ENCODE measurements at regions not wholly inside any gene's neighbourhood (a gene's known extent, or its start where the extent isn't known, plus 50 kb on each side); places are given as distances from the start of the nearest gene placed in this dataset.

DNA sequence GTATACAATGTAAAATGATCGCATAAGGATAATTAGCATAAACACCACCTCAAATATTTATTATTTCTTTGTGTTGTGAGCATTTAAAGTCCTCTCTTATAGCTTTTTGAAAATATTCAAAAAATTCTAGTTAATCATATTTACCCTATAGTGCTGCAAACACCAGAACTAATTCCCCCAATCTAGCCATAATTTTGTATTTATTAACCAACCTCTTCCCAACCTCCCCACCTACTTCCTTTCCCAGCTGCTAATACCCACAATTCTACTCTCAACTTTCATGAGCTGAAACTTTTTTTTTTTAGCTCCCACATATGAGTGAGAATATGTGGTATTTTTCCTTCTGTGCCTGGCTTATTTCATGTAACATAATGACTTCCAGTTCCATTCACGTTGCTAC is 317.8 kb upstream of the ATP10B start:
- no peak overlapping the region for H2AFZ ChIP-seq (ENCODE audit: low read length)
- no peak overlapping the region for H3K27ac ChIP-seq (ENCODE audit: low read depth, low read length)
- DNase-seq (ENCODE audit: insufficient read length, low spot score, missing footprints), result no peak
- no peaks in the 10 kb centered on the region for H3K27me3 ChIP-seq (ENCODE audit: insufficient read depth, low read length)
- H3K36me3 ChIP-seq (ENCODE audit: insufficient read depth, low read length), result no peaks in the 10 kb centered on the region
- H3K79me2 ChIP-seq (ENCODE audit: insufficient read depth, low read length), result no peaks in the 10 kb centered on the region
- no peaks in the 10 kb centered on the region for H4K20me1 ChIP-seq (ENCODE audit: insufficient read depth, low read length)
- H3K4me1 ChIP-seq (ENCODE audit: insufficient read depth, low read length), result no peaks in the 10 kb centered on the region
- peaks cover 4% of the 10 kb centered on the region for H3K9me3 ChIP-seq (ENCODE audit: low read depth, low read length)
- H3K4me2 ChIP-seq (ENCODE audit: insufficient read depth, low read length), result no peak overlapping the region
- H3K4me3 ChIP-seq (ENCODE audit: insufficient read depth, low read length), result no peak overlapping the region
- TF ChIP-seq, protein P1, sequence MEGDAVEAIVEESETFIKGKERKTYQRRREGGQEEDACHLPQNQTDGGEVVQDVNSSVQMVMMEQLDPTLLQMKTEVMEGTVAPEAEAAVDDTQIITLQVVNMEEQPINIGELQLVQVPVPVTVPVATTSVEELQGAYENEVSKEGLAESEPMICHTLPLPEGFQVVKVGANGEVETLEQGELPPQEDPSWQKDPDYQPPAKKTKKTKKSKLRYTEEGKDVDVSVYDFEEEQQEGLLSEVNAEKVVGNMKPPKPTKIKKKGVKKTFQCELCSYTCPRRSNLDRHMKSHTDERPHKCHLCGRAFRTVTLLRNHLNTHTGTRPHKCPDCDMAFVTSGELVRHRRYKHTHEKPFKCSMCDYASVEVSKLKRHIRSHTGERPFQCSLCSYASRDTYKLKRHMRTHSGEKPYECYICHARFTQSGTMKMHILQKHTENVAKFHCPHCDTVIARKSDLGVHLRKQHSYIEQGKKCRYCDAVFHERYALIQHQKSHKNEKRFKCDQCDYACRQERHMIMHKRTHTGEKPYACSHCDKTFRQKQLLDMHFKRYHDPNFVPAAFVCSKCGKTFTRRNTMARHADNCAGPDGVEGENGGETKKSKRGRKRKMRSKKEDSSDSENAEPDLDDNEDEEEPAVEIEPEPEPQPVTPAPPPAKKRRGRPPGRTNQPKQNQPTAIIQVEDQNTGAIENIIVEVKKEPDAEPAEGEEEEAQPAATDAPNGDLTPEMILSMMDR (IDR thresholded peaks at IDR 0.05; ENCODE audit: extremely low read depth, low read depth, low read length), result no peak

DNA sequence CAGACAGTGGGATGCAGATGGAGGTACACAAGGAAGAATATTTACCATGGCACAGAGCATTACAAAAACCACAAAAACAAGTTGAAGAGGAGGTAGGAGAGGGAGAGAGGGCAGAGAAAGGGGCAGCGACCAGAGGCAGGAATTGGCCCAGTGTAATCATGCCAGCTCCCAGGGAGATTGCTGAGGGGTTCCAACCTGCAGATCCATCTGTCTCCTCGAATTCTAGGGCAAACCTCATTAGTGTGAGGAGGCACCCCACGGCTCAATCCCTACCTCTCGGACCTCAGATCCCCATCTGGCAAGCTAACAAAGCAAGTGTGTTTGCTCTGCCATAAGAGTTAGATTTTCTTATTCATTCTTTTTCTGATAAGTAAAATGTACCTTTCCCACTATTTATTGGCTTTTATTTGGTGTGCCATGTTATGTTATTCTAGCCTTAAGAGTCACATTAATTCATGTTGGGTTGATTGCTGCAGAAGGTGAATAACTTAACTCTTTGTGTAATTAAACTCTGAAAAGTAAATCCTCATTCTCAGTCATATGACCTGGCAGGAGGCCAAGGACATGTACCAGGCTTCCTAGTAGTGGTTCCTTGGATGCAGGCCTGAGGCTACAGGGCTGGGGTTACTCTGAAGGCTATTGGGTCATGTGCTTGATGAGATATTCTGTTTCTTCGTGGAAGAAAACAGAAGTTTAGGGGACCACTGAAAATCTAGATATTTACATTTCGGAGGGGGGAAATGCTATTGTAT is 315.2 kb upstream of the ATP10B start:
- TF ChIP-seq, protein P1 (IDR thresholded peaks at IDR 0.05; ENCODE audit: extremely low read depth, low read depth, low read length), result no peak
- Histone ChIP-seq H2AFZ (ENCODE audit: low read length) (no peak overlapping the region), H3K27me3 (ENCODE audit: insufficient read depth, low read length) (no peaks in the 10 kb centered on the region), H3K4me3 (ENCODE audit: insufficient read depth, low read length) (no peak overlapping the region), H3K4me1 (ENCODE audit: insufficient read depth, low read length) (no peaks in the 10 kb centered on the region), H3K9me3 (ENCODE audit: low read depth, low read length) (peaks cover 2% of the 10 kb centered on the region), H3K36me3 (ENCODE audit: insufficient read depth, low read length) (no peaks in the 10 kb centered on the region), H4K20me1 (ENCODE audit: insufficient read depth, low read length) (no peaks in the 10 kb centered on the region), H3K79me2 (ENCODE audit: insufficient read depth, low read length) (no peaks in the 10 kb centered on the region), H3K4me2 (ENCODE audit: insufficient read depth, low read length) (no peak overlapping the region), H3K27ac (ENCODE audit: low read depth, low read length) (no peak overlapping the region)
- DNase-seq (ENCODE audit: insufficient read length, low spot score, missing footprints), result no peak

DNA sequence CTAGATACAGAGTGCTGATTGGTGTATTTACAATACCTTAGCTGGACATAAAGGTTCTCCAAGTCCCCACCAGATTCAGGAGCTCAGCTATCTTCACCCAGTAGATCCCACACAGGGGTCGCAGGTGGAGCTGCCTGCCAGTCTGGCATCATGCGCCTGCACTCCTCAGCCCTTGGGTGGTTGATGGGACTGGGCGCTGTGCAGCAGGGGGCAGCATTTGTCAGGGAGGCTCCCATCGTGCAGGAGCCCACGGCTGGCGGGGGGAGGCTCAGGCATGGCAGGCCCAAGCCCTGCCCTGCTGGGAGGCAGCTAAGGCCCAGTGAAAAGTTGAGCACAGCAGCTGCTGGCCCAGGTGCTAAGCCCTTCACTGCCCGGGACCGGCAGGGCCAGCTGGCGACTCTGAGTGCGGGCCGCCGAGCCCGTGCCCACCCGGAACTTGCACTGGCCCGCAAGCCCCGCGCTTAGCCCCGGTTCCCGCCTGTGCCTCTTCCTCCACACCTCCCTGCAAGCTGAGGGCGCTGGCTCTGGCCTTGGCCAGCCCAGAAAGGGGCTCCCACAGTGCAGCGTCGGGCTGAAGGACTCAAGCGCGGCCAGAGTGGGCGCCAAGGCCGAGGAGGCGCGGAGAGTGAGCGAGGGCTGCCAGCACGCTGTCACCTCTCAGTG is 314.1 kb upstream of the ATP10B start:
- Histone ChIP-seq H3K4me2 (ENCODE audit: insufficient read depth, low read length) (no peak overlapping the region), H3K79me2 (ENCODE audit: insufficient read depth, low read length) (no peaks in the 10 kb centered on the region), H3K4me3 (ENCODE audit: insufficient read depth, low read length) (no peak overlapping the region), H3K27me3 (ENCODE audit: insufficient read depth, low read length) (no peaks in the 10 kb centered on the region), H3K27ac (ENCODE audit: low read depth, low read length) (no peak overlapping the region), H3K4me1 (ENCODE audit: insufficient read depth, low read length) (no peaks in the 10 kb centered on the region), H4K20me1 (ENCODE audit: insufficient read depth, low read length) (no peaks in the 10 kb centered on the region), H2AFZ (ENCODE audit: low read length) (no peak overlapping the region), H3K36me3 (ENCODE audit: insufficient read depth, low read length) (no peaks in the 10 kb centered on the region), H3K9me3 (ENCODE audit: low read depth, low read length) (no peaks in the 10 kb centered on the region)
- TF ChIP-seq, protein P1 (IDR thresholded peaks at IDR 0.05; ENCODE audit: extremely low read depth, low read depth, low read length), result no peak
- DNase-seq (ENCODE audit: insufficient read length, low spot score, missing footprints), result no peak

DNA sequence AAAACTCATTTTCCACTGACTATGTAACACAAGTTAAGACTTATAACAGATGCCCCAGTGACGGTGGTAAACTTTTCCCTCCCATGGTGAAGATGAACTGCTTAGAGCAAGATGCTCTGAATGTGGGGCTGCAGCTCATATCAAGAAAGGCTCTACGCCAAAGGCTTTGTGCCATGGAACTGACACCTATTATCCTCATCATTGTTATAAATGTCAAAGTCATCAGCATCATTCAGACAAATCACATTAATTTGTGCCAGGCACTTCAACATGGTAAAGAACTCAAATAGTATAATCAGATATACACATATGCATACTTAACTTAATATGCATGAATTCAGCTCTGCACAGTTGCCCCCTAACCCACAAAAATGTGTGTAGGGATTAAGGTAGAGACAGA is 305.9 kb upstream of the ATP10B start:
- Histone ChIP-seq H2AFZ (ENCODE audit: low read length) (no peak overlapping the region), H3K9me3 (ENCODE audit: low read depth, low read length) (no peaks in the 10 kb centered on the region), H3K79me2 (ENCODE audit: insufficient read depth, low read length) (no peaks in the 10 kb centered on the region), H3K27ac (ENCODE audit: low read depth, low read length) (no peak overlapping the region), H4K20me1 (ENCODE audit: insufficient read depth, low read length) (no peaks in the 10 kb centered on the region), H3K27me3 (ENCODE audit: insufficient read depth, low read length) (no peaks in the 10 kb centered on the region), H3K4me3 (ENCODE audit: insufficient read depth, low read length) (no peak overlapping the region), H3K4me1 (ENCODE audit: insufficient read depth, low read length) (no peaks in the 10 kb centered on the region), H3K4me2 (ENCODE audit: insufficient read depth, low read length) (no peak overlapping the region), H3K36me3 (ENCODE audit: insufficient read depth, low read length) (no peaks in the 10 kb centered on the region)
- no peak for DNase-seq (ENCODE audit: insufficient read length, low spot score, missing footprints)
- TF ChIP-seq, protein P1 (IDR thresholded peaks at IDR 0.05; ENCODE audit: extremely low read depth, low read depth, low read length), result no peak

Measured in osteoblast (primary cell).